MM.1S (cell line): ENCODE measurements at regions not wholly inside any gene's neighbourhood (a gene's known extent, or its start where the extent isn't known, plus 50 kb on each side); places are given as distances from the start of the nearest gene placed in this dataset.

Experiments
- DNase-seq: peaks from one replicate; pipeline ENCODE4 v3.0.0-alpha.2; 2015
- H2AFZ ChIP-seq: fragments of 300-600 bp; sonication (generic); 2 replicates; pipeline ENCODE4 v1.6.0; 2016; ENCODE audit warnings: antibody characterized with exemption, low read length
- H3F3A ChIP-seq: fragments of 300-600 bp; sonication (generic); 2 replicates; pipeline ENCODE4 v1.6.1; 2016; ENCODE audit warnings: mild to moderate bottlenecking, antibody characterized with exemption, low read length, moderate library complexity, mixed read lengths; ENCODE audit not compliant: insufficient read depth
- H3K27ac ChIP-seq: fragments of 300-600 bp; sonication (generic); 2 replicates; pipeline ENCODE4 v1.5.1; 2016; ENCODE audit warnings: mild to moderate bottlenecking, low read length
- H3K27me3 ChIP-seq: fragments of 300-600 bp; sonication (generic); replicated peaks from 2 replicates; pipeline ENCODE4 v1.6.0; 2016; ENCODE audit warnings: low read length; ENCODE audit not compliant: insufficient read depth
- H3K36me3 ChIP-seq: fragments of 300-600 bp; sonication (generic); replicated peaks from 2 replicates; pipeline ENCODE4 v1.6.1; 2016; ENCODE audit warnings: mild to moderate bottlenecking, low read length, mixed read lengths; ENCODE audit not compliant: insufficient read depth
- H3K4me1 ChIP-seq: fragments of 300-600 bp; sonication (generic); 2 replicates; pipeline ENCODE4 v1.6.1; 2016; ENCODE audit warnings: low read length, mixed read lengths
- H3K4me2 ChIP-seq: fragments of 300-600 bp; sonication (generic); 2 replicates; pipeline ENCODE4 v1.6.0; 2016; ENCODE audit warnings: low read depth, low read length
- H3K4me3 ChIP-seq: fragments of 300-600 bp; sonication (generic); 2 replicates; pipeline ENCODE4 v1.5.1; 2016; ENCODE audit warnings: low read length, mixed read lengths
- H3K79me2 ChIP-seq: fragments of 300-600 bp; sonication (generic); 2 replicates; pipeline ENCODE4 v1.6.1; 2016; ENCODE audit warnings: mixed run types, low read length, mixed read lengths
- H3K9ac ChIP-seq: fragments of 300-600 bp; sonication (generic); 2 replicates; pipeline ENCODE4 v1.6.1; 2016; ENCODE audit warnings: low read length, mixed read lengths
- H3K9me2 ChIP-seq: fragments of 300-600 bp; sonication (generic); replicated peaks from 2 replicates; pipeline ENCODE4 v1.6.1; 2016; ENCODE audit warnings: mild to moderate bottlenecking, low read length, mixed read lengths; ENCODE audit not compliant: insufficient read depth
- H3K9me3 ChIP-seq: fragments of 300-600 bp; sonication (generic); replicated peaks from 2 replicates; pipeline ENCODE4 v1.6.1; 2016; ENCODE audit warnings: mild to moderate bottlenecking, low read length, mixed read lengths; ENCODE audit not compliant: insufficient read depth
- H4K20me1 ChIP-seq: fragments of 300-600 bp; sonication (generic); 2 replicates; pipeline ENCODE4 v1.6.1; 2016; ENCODE audit warnings: mild to moderate bottlenecking, low read length, moderate library complexity, mixed read lengths; ENCODE audit not compliant: insufficient read depth
- CTCF ChIP-seq: fragments of 300-600 bp; sonication (generic); IDR thresholded peaks from 2 replicates; pipeline ENCODE4 v1.5.1; 2016; ENCODE audit warnings: antibody characterized with exemption, low read length, mixed read lengths
- EZH2 ChIP-seq: fragments of 300-600 bp; sonication (generic); optimal IDR thresholded peaks from 2 replicates; pipeline ENCODE3; 2017; ENCODE audit warnings: low read depth, mild to moderate bottlenecking, antibody characterized with exemption, low read length, mixed read lengths
- EZH2phosphoT487 ChIP-seq: fragments of 300-600 bp; sonication (generic); IDR thresholded peaks from 2 replicates; pipeline ENCODE4 v1.6.1; 2018; ENCODE audit warnings: antibody characterized with exemption, low read length

DNA sequence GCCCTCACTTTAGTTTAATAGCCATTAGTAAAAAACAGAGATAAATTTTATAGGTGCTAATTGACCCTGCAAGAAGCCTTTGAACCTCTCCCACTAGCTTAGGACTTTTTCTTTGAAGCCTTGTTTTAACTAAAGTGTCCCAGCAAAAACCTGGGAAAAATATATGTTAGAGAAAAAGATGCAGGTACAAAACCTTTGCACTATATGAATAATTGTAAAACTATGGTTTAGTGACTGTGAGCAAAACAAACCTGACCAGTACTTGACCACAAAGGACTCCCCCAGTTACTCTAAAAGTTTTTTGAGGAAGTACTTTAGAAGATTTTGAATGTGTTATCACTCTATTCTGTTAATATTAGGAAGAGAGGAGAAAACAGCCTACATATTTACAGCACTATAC is 123.3 kb upstream of the TP63 start:
- DNase-seq: no peak
- H3K4me1 ChIP-seq: no peaks in the 10 kb centered on the region
- no peak for TF ChIP-seq CTCF
- no peak for TF ChIP-seq EZH2
- no peak for TF ChIP-seq EZH2phosphoT487

GRCh38 chr3:189508784-189509501 is 122.2 kb upstream of the TP63 start:
- H4K20me1 ChIP-seq: no peaks in the 10 kb centered on the region
- no peaks in the 10 kb centered on the region for H3K9me3 ChIP-seq
- H3K4me3 ChIP-seq: no peak overlapping the region
- H3K9me2 ChIP-seq: no peaks in the 10 kb centered on the region
- TF ChIP-seq EZH2phosphoT487 (no peak), EZH2 (no peak), CTCF (no peak)
- H3K9ac ChIP-seq: no peak overlapping the region
- H3K36me3 ChIP-seq: no peaks in the 10 kb centered on the region
- H3K27ac ChIP-seq: no peak overlapping the region
- no peaks in the 10 kb centered on the region for H3K4me1 ChIP-seq
- H3K79me2 ChIP-seq: no peaks in the 10 kb centered on the region
- no peak overlapping the region for H2AFZ ChIP-seq
- H3K4me2 ChIP-seq: no peak overlapping the region
- DNase-seq: no peak
- H3K27me3 ChIP-seq: no peaks in the 10 kb centered on the region
- no peaks in the 10 kb centered on the region for H3F3A ChIP-seq

More for the DNA sequence above, 123.3 kb upstream of the TP63 start:
- H3K4me2 ChIP-seq: no peak overlapping the region
- no peaks in the 10 kb centered on the region for H3K27me3 ChIP-seq
- no peaks in the 10 kb centered on the region for H3K79me2 ChIP-seq
- H4K20me1 ChIP-seq: no peaks in the 10 kb centered on the region
- H2AFZ ChIP-seq: no peak overlapping the region
- H3K27ac ChIP-seq: no peak overlapping the region
- no peak overlapping the region for H3K9ac ChIP-seq
- H3K36me3 ChIP-seq: no peaks in the 10 kb centered on the region
- no peaks in the 10 kb centered on the region for H3K9me2 ChIP-seq
- H3K9me3 ChIP-seq: no peaks in the 10 kb centered on the region
- H3K4me3 ChIP-seq: no peak overlapping the region
- no peaks in the 10 kb centered on the region for H3F3A ChIP-seq

GRCh38 chr3:189512039-189512438 is 119.2 kb upstream of the TP63 start:
- Histone ChIP-seq H3K79me2 (no peaks in the 10 kb centered on the region), H3K4me3 (no peak overlapping the region), H3F3A (no peaks in the 10 kb centered on the region), H3K9me2 (no peaks in the 10 kb centered on the region), H3K27ac (no peak overlapping the region), H3K27me3 (no peaks in the 10 kb centered on the region), H3K4me2 (no peak overlapping the region), H3K36me3 (no peaks in the 10 kb centered on the region), H2AFZ (no peak overlapping the region), H3K4me1 (no peaks in the 10 kb centered on the region), H3K9me3 (no peaks in the 10 kb centered on the region), H3K9ac (no peak overlapping the region), H4K20me1 (no peaks in the 10 kb centered on the region)
- DNase-seq: no peak
- TF ChIP-seq EZH2phosphoT487: no peak
- no peak for TF ChIP-seq EZH2
- no peak for TF ChIP-seq CTCF
